ENCODE measurements at regions not wholly inside any gene's neighbourhood (a gene's known extent, or its start where the extent isn't known, plus 50 kb on each side); places are given as distances from the start of the nearest gene placed in this dataset.

- peak overlapping the region in 1 of 4 donors; percentile 13 for H3K4me3 ChIP-seq
- no peaks in the 10 kb centered on the region for H3K36me3 ChIP-seq
- ATAC-seq (ENCODE audit: low FRiP score in 2 of 2) = peak; percentile 64 to 69
- H3K4me1 ChIP-seq = peaks cover 8 to 20% (median 13%) of the 10 kb centered on the region in 4 donors
- H3K9me3 ChIP-seq = no peaks in the 10 kb centered on the region
- 54 to 62% methylated on average over 10 of the region's 10 CpGs for WGBS, 2 donors
- no peaks in the 10 kb centered on the region for H3K27me3 ChIP-seq
- TF ChIP-seq CTCF (IDR thresholded peaks at IDR 0.05) (no peak), POLR2A (IDR thresholded peaks at IDR 0.05) (peak in 1 of 4 donors; percentile 19), EP300 (IDR thresholded peaks at IDR 0.05) (peak in 1 of 4 donors; percentile 26), POLR2AphosphoS5 (IDR thresholded peaks at IDR 0.05) (peak in 1 of 2 donors; percentile 27)
- peak overlapping the region; percentile 57 to 81 (median 76) for H3K27ac ChIP-seq
- peak in 1 of 2 donors; percentile 41 for DNase-seq
Measured at GRCh38 chr7:131231381-131232220, 96.1 kb upstream of the MKLN1 start.

GRCh38 chr7:131232768-131233167 is 94.9 kb upstream of the MKLN1 start:
- Histone ChIP-seq H3K27me3 (no peaks in the 10 kb centered on the region), H3K4me1 (peaks cover 6 to 18% (median 13%) of the 10 kb centered on the region in 4 donors), H3K9me3 (no peaks in the 10 kb centered on the region), H3K4me3 (no peak overlapping the region), H3K27ac (no peak overlapping the region), H3K36me3 (no peaks in the 10 kb centered on the region)
- 95 to 96% methylated on average over 9 of the region's 9 CpGs for WGBS, 2 donors
- no peak for TF ChIP-seq POLR2AphosphoS5 (IDR thresholded peaks at IDR 0.05)
- TF ChIP-seq POLR2A (IDR thresholded peaks at IDR 0.05) = no peak
- TF ChIP-seq EP300 (IDR thresholded peaks at IDR 0.05) = no peak
- no peak for TF ChIP-seq CTCF (IDR thresholded peaks at IDR 0.05)
- no peak for ATAC-seq (ENCODE audit: low FRiP score in 2 of 2)
- no peak for DNase-seq

GRCh38 chr7:131233193-131233592 is 94.5 kb upstream of the MKLN1 start:
- no peak for DNase-seq
- TF ChIP-seq POLR2AphosphoS5 (IDR thresholded peaks at IDR 0.05) (no peak), EP300 (IDR thresholded peaks at IDR 0.05) (no peak), POLR2A (IDR thresholded peaks at IDR 0.05) (no peak), CTCF (IDR thresholded peaks at IDR 0.05) (no peak)
- WGBS, 2 donors = 95 to 100% methylated on average over 4 of the region's 4 CpGs
- no peak overlapping the region for H3K4me3 ChIP-seq
- no peak for ATAC-seq (ENCODE audit: low FRiP score in 2 of 2)
- no peaks in the 10 kb centered on the region for H3K36me3 ChIP-seq
- no peak overlapping the region for H3K27ac ChIP-seq
- H3K9me3 ChIP-seq = no peaks in the 10 kb centered on the region
- peaks cover 11 to 18% (median 15%) of the 10 kb centered on the region in 4 donors for H3K4me1 ChIP-seq
- no peaks in the 10 kb centered on the region for H3K27me3 ChIP-seq

GRCh38 chr7:131234719-131235488 is 92.8 kb upstream of the MKLN1 start:
- H3K9me3 ChIP-seq = no peaks in the 10 kb centered on the region
- peak overlapping the region in 3 of 4 donors; percentile 25 to 57 (median 40) for H3K27ac ChIP-seq
- DNase-seq (no peak), ATAC-seq (ENCODE audit: low FRiP score in 2 of 2) (no peak)
- WGBS, 2 donors = 62 to 63% methylated on average over 8 of the region's 8 CpGs
- peaks cover 12 to 19% (median 16%) of the 10 kb centered on the region in 4 donors for H3K4me1 ChIP-seq
- no peaks in the 10 kb centered on the region for H3K36me3 ChIP-seq
- H3K27me3 ChIP-seq = no peaks in the 10 kb centered on the region
- no peak for TF ChIP-seq POLR2AphosphoS5 (IDR thresholded peaks at IDR 0.05)
- TF ChIP-seq CTCF (IDR thresholded peaks at IDR 0.05) = no peak
- TF ChIP-seq EP300 (IDR thresholded peaks at IDR 0.05) = no peak
- no peak for TF ChIP-seq POLR2A (IDR thresholded peaks at IDR 0.05)
- H3K4me3 ChIP-seq = no peak overlapping the region

All from upper lobe of left lung (tissue), 6 donors.